ENCODE measurements at regions not wholly inside any gene's neighbourhood (a gene's known extent, or its start where the extent isn't known, plus 50 kb on each side); places are given as distances from the start of the nearest gene placed in this dataset.
A peak's percentile ranks its signal among the peaks of the same experiment; 100 is the strongest.
"Not testable (repeated sequence)": the region's sequence is repeated elsewhere in the genome, so short reads cannot be mapped to it uniquely, and the experiment has no call there.

GRCh38 chr12:19794116-19794515, 354.8 kb downstream of the AEBP2 start:
- DNase-seq (ENCODE audit: low spot score) (no peak), ATAC-seq (no peak)
- no peaks in the 10 kb centered on the region for H3K9me3 Mint-ChIP-seq

DNA sequence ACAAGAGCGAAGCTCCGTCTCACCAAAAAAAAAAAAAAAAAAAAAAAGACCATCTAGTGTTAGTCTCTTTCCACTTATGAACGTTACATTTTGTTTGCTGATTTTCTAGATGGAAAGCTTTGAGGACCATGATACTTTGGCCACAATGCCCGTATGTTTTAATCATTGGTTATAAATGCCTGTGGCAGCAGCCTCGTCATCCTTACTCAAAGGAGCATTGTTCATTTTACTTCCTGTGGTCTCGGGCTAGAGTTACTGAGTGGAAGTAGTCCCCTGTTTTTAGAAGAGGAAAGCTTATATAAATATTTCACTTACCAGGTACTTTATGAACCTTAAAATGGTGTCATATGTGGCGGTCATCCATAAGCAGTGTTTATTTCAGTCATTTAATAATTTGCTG, 359.9 kb downstream of the AEBP2 start:
- Mint-ChIP-seq H3K4me3 (no peak overlapping the region), H3K27ac (no peak overlapping the region)

More at GRCh38 chr12:19794116-19794515, 354.8 kb downstream of the AEBP2 start:
- Mint-ChIP-seq H3K27me3 (peaks cover 18 to 26% of the 10 kb centered on the region in 2 donors), H3K4me3 (no peak overlapping the region), H3K27ac (no peak overlapping the region), H3K36me3 (peaks cover 11% of the 10 kb centered on the region), H3K4me1 (ENCODE audit: low read depth in 2 of 2) (peaks cover 16 to 23% of the 10 kb centered on the region in 2 donors)

DNA sequence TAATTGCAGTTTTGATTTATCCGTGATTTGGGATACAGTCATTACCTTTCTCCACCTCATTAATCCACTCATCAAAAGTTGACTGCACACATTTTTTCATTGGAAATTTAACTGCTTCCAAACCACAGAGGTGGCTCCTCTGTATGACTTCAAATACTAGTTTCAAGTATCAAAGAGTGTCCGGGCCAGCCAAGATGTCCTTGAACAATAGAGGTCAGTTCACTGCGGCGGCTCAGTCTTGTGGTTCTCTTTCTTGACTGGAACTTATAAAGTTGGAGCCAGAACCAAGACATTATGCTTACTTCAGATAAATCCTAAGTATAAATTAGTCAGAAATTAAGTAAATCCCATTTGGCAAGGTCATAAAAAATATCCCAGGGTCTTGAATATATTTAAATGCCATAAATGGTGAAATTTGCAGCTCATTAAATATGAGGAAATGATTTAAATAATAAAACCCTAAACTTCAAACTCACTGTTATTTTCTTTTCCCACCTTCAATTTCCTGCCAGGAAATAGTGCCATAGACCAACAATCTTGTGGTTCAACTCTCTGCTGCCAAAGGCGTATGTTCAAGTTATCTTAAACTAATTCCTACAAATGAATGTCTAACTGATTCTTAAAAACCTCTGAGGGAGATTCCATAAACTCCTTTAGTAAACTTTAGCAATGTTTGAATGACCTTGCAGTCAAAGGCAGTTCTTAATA, 360.8 kb downstream of the AEBP2 start:
- ATAC-seq (no peak), DNase-seq (ENCODE audit: low spot score) (no peak)
- Mint-ChIP-seq H3K27ac (no peak overlapping the region), H3K4me3 (no peak overlapping the region), H3K4me1 (ENCODE audit: low read depth in 2 of 2) (peaks cover 3 to 6% of the 10 kb centered on the region in 2 donors), H3K27me3 (peaks cover 12 to 17% of the 10 kb centered on the region in 2 donors), H3K36me3 (no peaks in the 10 kb centered on the region), H3K9me3 (no peaks in the 10 kb centered on the region)

More for the DNA sequence above, 359.9 kb downstream of the AEBP2 start:
- no peaks in the 10 kb centered on the region for H3K36me3 Mint-ChIP-seq
- peaks cover 3 to 6% of the 10 kb centered on the region in 2 donors for H3K4me1 Mint-ChIP-seq (ENCODE audit: low read depth in 2 of 2)
- DNase-seq (ENCODE audit: low spot score) (no peak), ATAC-seq (no peak)
- H3K27me3 Mint-ChIP-seq, result peaks cover 17 to 18% of the 10 kb centered on the region in 2 donors
- no peaks in the 10 kb centered on the region for H3K9me3 Mint-ChIP-seq

GRCh38 chr12:19800884-19801283, 361.6 kb downstream of the AEBP2 start:
- Mint-ChIP-seq H3K36me3 (no peaks in the 10 kb centered on the region), H3K4me3 (no peak overlapping the region), H3K27me3 (peaks cover 12 to 17% of the 10 kb centered on the region in 2 donors), H3K4me1 (ENCODE audit: low read depth in 2 of 2) (peaks cover 3 to 6% of the 10 kb centered on the region in 2 donors), H3K9me3 (no peaks in the 10 kb centered on the region), H3K27ac (no peak overlapping the region)
- DNase-seq (ENCODE audit: low spot score) (no peak), ATAC-seq (peak in 1 of 2 donors; percentile 62)

GRCh38 chr12:19801941-19802340, 362.6 kb downstream of the AEBP2 start:
- Mint-ChIP-seq H3K4me1 (ENCODE audit: low read depth in 2 of 2) (peaks cover 3 to 6% of the 10 kb centered on the region in 2 donors), H3K9me3 (no peaks in the 10 kb centered on the region), H3K27ac (no peak overlapping the region), H3K27me3 (peaks cover 12 to 17% of the 10 kb centered on the region in 2 donors), H3K36me3 (no peaks in the 10 kb centered on the region), H3K4me3 (no peak overlapping the region)
- ATAC-seq (no peak), DNase-seq (ENCODE audit: low spot score) (no peak)

DNA sequence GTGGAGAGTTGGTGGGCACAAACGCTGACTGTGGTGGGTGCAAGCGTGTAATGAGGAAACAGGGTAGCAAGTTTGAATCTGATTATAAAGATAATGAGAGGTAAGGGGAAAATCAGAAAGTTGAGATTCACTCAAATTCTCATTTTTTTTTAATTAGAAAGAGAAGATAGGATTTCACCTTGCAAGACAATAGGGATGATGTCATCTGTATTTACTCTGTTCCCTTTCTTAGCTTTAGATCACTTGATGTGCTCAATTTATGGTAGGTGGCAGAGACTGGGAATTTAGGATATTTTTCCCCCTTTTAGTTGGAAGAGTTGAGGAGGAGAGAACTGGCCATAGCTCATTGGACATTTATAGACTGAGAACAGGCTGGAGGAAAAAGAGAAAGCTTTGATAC, 363.6 kb downstream of the AEBP2 start:
- ATAC-seq, result no peak

GRCh38 chr12:19804737-19805136, 365.4 kb downstream of the AEBP2 start:
- H3K27me3 Mint-ChIP-seq, result peaks cover 11 to 17% of the 10 kb centered on the region in 2 donors
- H3K4me1 Mint-ChIP-seq (ENCODE audit: low read depth in 2 of 2), result peaks cover 2 to 5% of the 10 kb centered on the region in 2 donors
- H3K27ac Mint-ChIP-seq, result no peak overlapping the region
- no peak for ATAC-seq
- no peak for DNase-seq (ENCODE audit: low spot score)
- H3K36me3 Mint-ChIP-seq, result peaks cover 5% of the 10 kb centered on the region
- H3K4me3 Mint-ChIP-seq, result no peak overlapping the region
- H3K9me3 Mint-ChIP-seq, result peaks cover 4% of the 10 kb centered on the region

More for the DNA sequence above, 363.6 kb downstream of the AEBP2 start:
- Mint-ChIP-seq H3K4me1 (ENCODE audit: low read depth in 2 of 2) (peaks cover 3 to 6% of the 10 kb centered on the region in 2 donors), H3K27me3 (peaks cover 12 to 17% of the 10 kb centered on the region in 2 donors), H3K36me3 (no peaks in the 10 kb centered on the region), H3K9me3 (no peaks in the 10 kb centered on the region), H3K27ac (no peak overlapping the region), H3K4me3 (no peak overlapping the region)
- no peak for DNase-seq (ENCODE audit: low spot score)

- H3K27me3 Mint-ChIP-seq, result peaks cover 6 to 7% of the 10 kb centered on the region in 2 donors
- H3K4me1 Mint-ChIP-seq (ENCODE audit: low read depth in 2 of 2), result no peaks in the 10 kb centered on the region
- no peak overlapping the region for H3K27ac Mint-ChIP-seq
- peaks cover 5% of the 10 kb centered on the region for H3K36me3 Mint-ChIP-seq
- no peak for ATAC-seq
- no peak overlapping the region for H3K4me3 Mint-ChIP-seq
- H3K9me3 Mint-ChIP-seq, result peaks cover 4% of the 10 kb centered on the region
- no peak for DNase-seq (ENCODE audit: low spot score)
Measured at GRCh38 chr12:19808371-19808770, 369.1 kb downstream of the AEBP2 start.

- no peaks in the 10 kb centered on the region for H3K4me1 Mint-ChIP-seq (ENCODE audit: low read depth in 2 of 2)
- no peak overlapping the region for H3K27ac Mint-ChIP-seq
- ATAC-seq (no peak), DNase-seq (ENCODE audit: low spot score) (no peak)
- H3K27me3 Mint-ChIP-seq, result peaks cover 6 to 7% of the 10 kb centered on the region in 2 donors
- H3K36me3 Mint-ChIP-seq, result peaks cover 5% of the 10 kb centered on the region
- H3K4me3 Mint-ChIP-seq, result no peak overlapping the region
- peaks cover 4% of the 10 kb centered on the region for H3K9me3 Mint-ChIP-seq
Measured at GRCh38 chr12:19810213-19810612, 370.9 kb downstream of the AEBP2 start.

DNA sequence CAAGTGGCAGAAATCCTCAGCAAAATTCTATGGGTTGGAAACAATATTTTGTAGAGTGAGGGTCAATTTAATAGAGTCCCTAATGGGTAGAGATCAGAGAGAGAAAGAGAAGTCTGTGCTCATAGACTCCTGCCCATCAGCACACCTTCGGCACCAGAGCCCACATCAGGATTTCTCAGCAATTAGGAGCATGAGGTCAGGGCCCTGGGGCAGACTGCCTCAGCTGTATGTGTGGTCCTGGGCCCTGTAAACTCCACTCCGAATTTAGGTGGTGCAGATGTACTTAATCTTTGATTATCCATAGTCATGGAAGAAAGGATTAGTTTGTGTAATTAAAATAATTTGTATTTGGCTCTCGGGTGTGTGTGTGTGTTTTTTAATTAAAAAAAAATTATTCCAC, 372.6 kb downstream of the AEBP2 start:
- ATAC-seq (no peak), DNase-seq (ENCODE audit: low spot score) (no peak)
- H3K36me3 Mint-ChIP-seq, result peaks cover 5% of the 10 kb centered on the region
- H3K9me3 Mint-ChIP-seq, result peaks cover 4% of the 10 kb centered on the region
- no peaks in the 10 kb centered on the region for H3K4me1 Mint-ChIP-seq (ENCODE audit: low read depth in 2 of 2)
- no peak overlapping the region for H3K27ac Mint-ChIP-seq
- H3K27me3 Mint-ChIP-seq, result peaks cover 6 to 7% of the 10 kb centered on the region in 2 donors
- H3K4me3 Mint-ChIP-seq, result no peak overlapping the region

- Mint-ChIP-seq H3K9me3 (peaks cover 3% of the 10 kb centered on the region), H3K27me3 (peaks cover 4 to 8% of the 10 kb centered on the region in 2 donors), H3K4me1 (ENCODE audit: low read depth in 2 of 2) (no peaks in the 10 kb centered on the region), H3K27ac (no peak overlapping the region), H3K4me3 (no peak overlapping the region), H3K36me3 (no peaks in the 10 kb centered on the region)
- ATAC-seq (no peak), DNase-seq (ENCODE audit: low spot score) (no peak)
Measured at GRCh38 chr12:19819231-19819630, 379.9 kb downstream of the AEBP2 start.

- ATAC-seq (no peak), DNase-seq (ENCODE audit: low spot score) (no peak)
- Mint-ChIP-seq H3K27ac (no peak overlapping the region), H3K4me3 (no peak overlapping the region), H3K9me3 (peaks cover 6% of the 10 kb centered on the region), H3K36me3 (no peaks in the 10 kb centered on the region), H3K4me1 (ENCODE audit: low read depth in 2 of 2) (no peaks in the 10 kb centered on the region), H3K27me3 (peaks cover 7 to 17% of the 10 kb centered on the region in 2 donors)
Measured at GRCh38 chr12:19822476-19822875, 383.2 kb downstream of the AEBP2 start.

- not testable (repeated sequence) for H3K4me3 Mint-ChIP-seq; DNase-seq (ENCODE audit: low spot score); H3K9me3 Mint-ChIP-seq; H3K27ac Mint-ChIP-seq; H3K36me3 Mint-ChIP-seq; ATAC-seq; H3K4me1 Mint-ChIP-seq (ENCODE audit: low read depth in 2 of 2)
- H3K27me3 Mint-ChIP-seq, result peaks cover 7 to 17% of the 10 kb centered on the region in 2 donors
Measured at GRCh38 chr12:19823326-19823725, 384.0 kb downstream of the AEBP2 start.

DNA sequence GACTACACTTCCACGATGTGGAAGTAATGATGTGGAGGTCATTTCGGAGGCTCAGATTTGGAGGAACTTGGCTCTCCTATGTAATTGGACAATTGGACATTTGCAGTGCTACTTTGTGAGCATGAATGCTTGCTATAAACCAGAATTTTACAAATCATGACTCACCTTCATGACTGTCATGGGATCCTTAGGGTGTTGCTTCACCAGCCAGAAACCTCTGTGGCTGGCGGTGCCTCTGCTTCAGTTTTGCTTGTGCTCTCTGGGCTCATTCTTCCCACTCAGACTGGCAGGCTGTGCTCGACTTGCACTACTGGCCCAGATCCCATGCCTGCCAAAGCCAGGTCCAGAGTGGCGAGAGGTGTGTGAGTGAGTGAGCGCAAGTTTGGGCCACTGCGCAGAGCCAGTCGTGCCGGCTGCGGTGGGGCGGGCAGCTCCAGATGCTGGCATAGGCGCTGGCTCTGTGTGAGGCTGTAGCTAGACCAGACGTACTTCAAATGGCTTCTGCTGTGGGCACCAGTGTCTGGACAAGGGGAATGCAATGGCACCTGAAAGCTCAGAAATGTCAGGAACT, 387.8 kb downstream of the AEBP2 start:
- Mint-ChIP-seq H3K4me1 (ENCODE audit: low read depth in 2 of 2) (peaks cover 0 to 4% of the 10 kb centered on the region in 2 donors), H3K9me3 (peaks cover 6% of the 10 kb centered on the region), H3K27ac (no peak overlapping the region), H3K4me3 (no peak overlapping the region), H3K27me3 (peaks cover 7 to 17% of the 10 kb centered on the region in 2 donors), H3K36me3 (no peaks in the 10 kb centered on the region)
- no peak for ATAC-seq
- DNase-seq (ENCODE audit: low spot score), result no peak
